Cerebellar nuclear complex (tissue), 1 donor: ENCODE measurements at regions not wholly inside any gene's neighbourhood (a gene's known extent, or its start where the extent isn't known, plus 50 kb on each side); places are given as distances from the start of the nearest gene placed in this dataset.
"Not testable (repeated sequence)": the region's sequence is repeated elsewhere in the genome, so short reads cannot be mapped to it uniquely, and the experiment has no call there.

Experiments used
- DNase-seq, 2 experiments: peaks; one replicate each; lab custom pipeline; 2025; lab: John Stamatoyannopoulos, UW

DNA sequence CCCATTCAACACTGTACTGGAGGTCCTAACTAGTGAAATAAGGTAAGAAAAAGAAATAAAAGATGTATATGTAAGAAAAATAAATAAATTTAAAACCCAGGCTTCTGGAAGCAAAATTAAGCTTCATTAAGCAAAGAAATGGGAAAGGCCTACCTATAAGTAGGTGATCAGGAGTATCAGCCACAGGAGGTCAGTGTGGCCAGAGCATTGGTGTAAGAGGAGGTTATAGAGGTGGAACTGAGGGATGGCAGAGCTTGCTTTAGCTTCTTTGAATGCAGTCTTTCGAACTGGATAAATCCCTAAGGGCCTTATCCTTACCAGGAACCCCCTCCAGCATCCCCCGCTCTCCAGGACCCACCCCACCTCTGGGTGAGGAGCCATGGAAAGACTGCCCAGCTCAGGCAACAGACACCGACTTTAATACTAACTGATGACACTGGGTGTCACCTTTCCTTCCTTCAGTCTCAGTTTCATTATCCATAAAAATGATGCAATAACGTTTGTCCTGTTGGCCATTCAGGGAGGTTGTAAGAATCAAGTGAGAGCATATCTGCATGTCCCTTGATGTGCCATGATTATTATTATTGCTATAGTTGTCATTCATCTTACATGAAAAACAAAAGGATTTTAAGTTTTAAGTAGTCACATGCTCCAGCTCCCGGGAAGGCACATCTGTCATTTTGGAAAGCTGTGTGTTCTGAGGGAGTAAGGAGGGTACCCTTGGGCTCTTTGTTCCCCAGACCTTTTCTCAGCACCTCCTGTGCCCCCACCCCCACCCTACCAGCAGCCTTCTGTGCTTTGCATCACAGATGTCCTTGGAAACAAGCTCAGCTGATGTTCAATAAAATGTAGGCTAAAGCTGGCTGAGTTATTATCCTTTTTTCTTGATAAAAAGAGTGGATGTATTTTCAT, 50.8 kb upstream of the CTNNA1 start:
- no peak for DNase-seq

DNA sequence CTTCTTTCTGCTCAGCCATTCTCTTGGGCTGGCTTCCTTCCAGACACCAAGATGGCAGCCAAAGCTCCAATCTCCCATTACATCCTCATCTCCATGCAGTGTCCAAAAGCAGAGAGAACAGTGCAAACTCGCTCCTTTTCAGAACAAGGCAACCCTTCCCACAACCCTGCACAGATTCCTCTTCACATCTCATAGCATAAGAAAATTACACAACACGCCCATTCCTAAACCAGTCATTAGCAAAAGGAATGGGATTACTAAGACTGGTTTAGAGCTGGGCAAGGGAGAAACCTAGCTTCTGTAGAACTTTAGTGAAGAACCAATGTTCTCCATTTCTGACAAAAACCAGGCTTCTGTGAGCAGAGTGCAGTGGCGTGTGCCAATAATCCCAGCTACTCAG, 51.5 kb upstream of the CTNNA1 start:
- DNase-seq, result no peak

DNA sequence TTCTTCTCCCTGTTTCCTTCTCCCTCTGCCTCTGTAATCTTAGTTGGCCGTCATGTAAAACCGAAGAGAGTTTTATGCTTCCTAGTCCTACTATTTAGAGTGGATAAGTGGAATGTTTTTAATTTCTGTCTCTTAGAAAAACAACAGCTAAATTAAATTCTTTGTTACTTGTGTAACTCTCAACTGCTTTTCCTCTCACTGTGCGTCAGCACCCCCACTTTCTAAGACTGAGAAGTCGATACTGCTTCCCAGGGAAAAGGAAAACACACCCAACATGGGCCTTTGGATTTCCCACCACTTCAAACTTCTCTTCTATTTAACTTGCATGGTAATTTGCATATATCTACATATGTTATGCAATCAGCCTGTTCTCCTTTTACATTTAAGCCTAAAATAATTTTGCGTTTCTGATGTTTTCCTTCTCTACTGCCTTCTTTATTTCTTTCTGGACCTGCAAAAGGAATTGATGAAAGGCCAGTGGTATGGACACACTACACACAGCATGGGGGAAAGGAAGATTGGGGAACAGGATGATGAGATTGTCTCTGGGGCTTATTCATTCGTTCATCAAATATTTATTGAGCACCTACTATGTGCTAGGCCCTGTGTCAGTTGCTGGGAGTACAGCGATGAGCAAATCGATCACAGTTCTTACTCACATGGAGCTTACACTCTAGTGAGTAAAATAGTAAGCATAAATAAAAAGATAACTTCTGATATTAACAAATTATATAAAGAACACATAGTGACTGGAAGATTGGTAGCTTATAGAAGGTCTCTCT, 52.5 kb upstream of the CTNNA1 start:
- no peak for DNase-seq

DNA sequence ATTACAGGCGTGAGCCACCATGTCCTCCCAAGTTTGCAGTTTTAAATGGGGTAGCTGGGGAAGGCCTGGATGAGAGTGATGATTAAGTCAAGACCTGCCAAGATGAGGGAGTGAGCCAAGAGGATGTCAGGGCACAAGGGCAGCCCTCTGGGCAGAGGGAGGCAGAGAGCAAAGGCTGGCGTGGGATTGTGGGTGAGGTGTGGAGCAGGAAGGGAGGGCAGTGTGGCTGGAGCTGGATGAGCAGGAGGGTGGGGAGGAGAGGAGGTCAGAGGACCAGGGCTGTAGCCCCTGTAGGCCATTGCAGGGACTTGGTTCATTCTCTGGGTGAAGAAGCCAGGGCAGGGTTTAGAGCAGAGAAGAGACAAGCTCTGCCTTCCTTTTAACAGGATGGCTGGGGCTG, 53.7 kb upstream of the CTNNA1 start:
- DNase-seq, result no peak

DNA sequence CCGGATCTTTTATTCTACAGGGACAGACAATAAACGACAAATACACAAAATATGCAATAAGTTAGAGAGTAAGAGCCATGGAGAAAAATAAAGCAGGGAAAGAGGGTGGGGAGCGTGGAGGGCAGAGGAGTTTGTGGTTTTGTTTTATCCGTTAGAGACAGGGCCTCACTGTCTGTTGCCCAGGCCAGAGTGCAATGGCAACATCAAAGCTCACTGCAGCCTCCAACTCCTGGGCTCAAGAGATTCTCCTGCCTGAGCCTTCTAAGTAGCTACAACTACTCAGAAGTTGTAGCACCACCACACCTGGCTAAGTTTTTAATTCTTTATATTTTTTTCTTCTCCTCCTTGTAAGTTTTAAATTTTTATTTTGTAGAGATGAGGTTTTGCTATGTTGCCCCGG, 54.5 kb upstream of the CTNNA1 start:
- no peak for DNase-seq

DNA sequence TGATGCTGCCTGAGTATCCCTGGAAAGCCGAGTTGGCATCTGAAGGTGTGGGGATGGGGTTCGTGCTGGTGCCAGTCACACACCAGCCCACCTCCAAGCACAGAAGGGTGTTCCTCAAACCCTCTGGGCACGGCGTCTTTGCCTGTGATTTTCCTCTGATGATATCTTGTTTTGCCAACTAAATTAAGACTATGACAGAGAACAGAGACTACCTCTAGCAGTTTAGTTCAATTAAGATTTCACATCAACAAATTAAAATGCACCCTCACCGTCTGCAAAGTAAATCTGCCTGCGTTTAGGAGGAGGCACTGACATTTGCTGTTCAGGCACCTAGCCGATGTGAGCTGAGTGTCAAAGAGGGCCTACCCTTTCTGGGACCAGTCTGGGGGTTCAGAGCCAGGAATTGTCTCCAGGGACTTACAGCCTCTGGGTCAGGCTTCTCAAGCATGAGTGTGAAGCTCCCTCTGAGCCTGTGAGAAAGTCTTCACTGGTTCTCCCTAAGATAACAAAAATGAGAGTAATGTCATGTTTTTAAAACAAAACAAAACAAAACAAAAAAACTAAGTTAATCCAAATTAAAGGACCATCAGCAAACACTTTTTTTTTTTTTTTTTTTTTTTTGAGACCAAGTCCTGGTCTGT, 55.4 kb upstream of the CTNNA1 start:
- no peak for DNase-seq

DNA sequence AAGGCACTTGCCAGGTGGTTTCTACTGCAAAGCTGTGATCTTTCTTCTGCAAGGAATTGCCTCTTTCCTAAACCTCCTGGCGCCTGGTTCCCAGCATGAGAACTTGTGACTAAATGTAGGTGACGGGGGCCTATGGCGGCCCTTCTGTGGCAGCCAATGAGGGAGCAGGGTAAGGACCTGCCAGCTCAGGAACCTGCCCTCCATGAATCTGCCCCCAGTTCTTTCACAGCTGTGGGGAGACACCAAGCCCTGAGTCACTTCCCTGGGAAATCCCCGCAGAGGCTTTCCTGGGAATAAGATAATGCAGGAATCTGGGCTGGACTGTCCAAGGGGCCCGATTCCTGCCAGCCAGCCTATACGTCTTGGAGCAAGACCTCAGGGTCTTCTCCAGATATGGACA, 56.7 kb upstream of the CTNNA1 start:
- DNase-seq, result no peak

DNA sequence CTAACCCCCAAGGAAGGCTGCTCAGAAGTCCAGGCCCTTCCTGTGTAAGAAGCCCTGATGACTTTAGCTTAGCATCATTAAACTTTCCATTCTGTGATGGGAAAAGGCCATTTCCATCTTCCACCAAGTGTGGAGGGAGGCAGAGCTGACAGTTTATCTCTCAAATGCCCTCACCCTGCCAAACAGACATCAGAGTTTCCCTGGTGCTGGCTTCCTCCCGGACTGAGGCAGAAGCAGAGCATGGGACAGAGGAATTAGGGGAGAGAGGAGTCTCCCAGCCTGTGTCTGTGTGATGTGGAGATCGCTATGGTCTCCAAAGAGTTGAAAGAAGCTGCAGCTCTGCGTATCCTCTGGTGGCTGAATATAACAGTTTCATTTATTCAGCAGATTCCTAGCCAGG, 57.4 kb upstream of the CTNNA1 start:
- no peak for DNase-seq

DNA sequence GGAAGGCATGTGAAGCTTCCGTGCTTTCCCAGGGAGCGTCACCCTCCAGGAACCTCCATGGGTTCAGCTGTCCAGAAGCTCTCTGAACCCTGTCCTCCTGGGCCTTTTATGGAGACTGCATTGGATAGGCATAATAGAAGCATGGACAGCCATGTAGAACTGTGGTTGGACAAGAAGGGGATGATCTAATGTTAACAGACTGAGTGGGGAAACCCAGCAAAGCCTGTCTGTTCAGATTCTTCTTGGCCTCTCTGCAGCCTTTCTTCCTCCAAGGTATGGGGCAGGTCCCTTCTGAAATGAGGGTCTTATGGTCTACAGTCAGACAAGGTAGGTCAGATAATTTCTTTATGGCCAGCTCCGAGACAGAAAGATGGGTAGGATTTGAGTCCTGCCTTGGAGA, 59.1 kb upstream of the CTNNA1 start:
- no peak for DNase-seq

DNA sequence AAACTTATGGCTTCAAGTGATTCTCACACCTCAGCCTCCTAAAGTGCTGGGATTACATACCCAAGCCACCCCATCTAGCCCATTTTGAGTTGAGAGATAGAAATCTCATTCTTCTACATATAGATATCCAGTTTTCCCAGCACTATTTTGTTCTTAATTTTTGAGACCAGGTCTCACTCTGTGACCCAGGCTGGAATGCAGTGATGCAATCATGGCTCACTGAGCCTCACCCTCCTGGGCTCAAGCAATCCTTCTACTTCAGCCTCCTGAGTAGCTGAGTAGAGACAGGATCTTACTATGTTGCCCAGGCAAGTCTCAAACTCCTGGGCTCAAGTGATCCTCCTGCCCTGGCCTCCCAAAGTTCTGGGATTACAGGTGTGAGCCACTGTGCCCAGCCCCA, 60.9 kb upstream of the CTNNA1 start:
- no peak for DNase-seq

DNA sequence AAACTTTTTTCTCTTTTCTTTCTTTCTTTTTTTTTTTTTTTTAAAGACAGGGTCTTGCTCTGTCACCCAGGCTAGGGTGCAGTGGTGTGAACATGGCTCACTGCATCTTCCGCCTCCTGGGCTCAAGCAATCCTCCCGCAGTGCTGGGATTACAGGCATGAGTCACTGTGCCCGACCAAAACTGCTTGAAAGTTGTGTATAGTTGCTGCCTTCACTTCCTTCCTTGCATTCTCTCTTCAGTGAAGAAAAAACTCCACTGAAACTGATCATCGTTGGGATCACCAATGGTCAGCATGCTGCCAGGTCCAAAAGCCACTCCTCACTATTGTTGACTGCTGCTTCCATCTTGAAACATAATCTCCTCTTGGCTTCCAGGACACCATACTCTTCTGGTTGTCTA, 66.6 kb upstream of the CTNNA1 start:
- DNase-seq, result no peak

DNA sequence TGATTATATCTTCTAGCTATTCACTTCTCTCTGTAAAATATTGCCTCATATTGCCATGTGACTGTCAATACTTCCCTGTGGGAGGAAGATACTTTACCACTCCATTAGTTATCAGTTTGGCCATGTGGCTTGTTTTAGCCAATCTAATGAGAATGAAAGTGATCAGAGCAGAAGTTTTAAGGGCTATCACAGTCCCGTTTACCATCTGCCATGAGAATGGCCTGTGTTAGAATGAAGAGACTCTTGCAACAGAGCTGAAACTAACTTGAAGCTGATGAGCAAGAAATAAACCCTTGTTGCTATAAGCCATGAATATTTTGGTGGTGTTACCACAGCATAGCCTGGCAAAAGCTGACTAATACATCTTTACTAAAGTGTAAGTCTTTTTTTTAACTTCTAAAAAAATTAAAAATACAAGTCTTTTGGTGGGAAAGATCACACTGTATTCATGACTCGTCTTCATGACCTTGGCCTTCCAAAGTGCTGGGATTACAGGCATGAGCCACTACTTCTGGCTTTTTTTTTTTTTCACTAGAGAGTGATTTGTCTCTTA, 68.0 kb upstream of the CTNNA1 start:
- no peak for DNase-seq

DNA sequence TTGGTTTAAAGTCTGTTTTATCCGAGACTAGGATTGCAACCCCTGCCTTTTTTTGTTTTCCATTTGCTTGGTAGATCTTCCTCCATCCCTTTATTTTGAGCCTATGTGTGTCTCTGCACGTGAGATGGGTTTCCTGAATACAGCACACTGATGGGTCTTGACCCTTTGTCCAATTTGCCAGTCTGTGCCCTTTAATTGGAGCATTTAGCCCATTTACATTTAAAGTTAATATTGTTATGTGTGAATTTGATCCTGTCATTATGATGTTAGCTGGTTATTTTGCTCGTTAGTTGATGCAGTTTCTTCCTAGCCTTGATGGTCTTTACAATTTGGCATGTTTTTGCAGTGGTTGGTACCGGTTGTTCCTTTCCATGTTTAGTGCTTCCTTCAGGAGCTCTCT, 70.8 kb upstream of the CTNNA1 start:
- not testable (repeated sequence) for DNase-seq

DNA sequence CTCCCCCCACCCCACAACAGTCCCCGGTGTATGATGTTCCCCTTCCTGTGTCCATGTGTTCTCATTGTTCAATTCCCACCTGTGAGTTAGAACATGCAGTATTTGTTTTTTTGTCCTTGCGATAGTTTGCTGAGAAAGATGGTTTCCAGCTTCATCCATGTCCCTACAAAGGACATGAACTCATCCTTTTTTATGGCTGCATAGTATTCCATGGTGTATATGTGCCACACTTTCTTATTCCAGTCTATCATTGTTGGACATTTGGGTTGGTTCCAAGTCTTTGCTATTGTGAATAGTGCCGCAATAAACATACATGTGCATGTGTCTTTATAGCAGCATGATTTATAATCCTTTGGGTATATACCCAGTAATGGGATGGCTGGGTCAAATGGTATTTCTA, 74.4 kb upstream of the CTNNA1 start:
- not testable (repeated sequence) for DNase-seq

DNA sequence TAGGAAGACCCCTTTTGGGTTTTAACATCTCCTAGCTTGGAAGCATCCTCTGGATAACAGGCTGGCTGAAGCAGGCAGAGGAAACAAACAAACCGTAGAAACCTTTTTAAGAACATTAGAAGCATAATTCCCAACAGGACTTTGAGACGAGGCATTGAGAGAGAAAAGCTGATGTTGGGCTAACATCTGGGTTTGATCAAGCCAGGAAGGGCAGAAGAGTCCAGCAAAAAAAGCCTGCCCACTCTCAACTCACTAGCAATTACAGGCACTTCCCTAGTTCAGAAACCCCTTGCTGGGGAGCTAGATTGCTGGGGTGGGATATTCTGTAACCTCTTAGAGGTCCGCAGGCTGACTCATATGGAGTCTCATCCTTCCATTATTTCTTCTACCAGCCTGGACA, 75.4 kb upstream of the CTNNA1 start:
- DNase-seq, result no peak

DNA sequence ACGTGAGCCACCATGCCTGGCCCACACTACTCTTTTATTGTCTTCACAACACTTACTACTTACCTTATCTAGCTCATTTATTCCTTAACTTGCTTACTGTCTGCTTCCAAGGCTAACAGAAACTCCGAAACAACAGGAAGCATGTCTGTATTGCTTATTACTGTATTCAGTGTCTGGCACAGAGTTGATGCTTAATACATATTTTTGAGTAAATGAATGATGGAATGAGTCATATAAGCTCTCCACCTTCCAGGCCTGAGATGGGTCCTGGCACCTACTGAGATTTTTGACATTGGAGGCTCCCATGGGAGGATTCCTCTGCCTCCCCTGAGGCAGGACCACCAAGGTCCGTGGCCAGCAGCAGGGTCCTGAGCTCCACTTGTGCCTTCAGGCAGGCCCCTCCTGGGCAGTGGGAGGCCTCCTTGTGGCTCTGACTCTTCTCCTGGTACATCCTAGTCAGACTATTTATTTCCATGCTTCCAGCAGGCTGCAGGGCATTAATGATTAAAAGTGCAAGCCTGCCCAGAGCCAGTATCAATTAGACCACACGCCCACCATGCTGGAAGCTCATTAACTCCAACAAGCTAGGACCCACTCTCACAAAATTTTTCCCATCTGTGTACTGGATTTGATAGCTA, 76.5 kb upstream of the CTNNA1 start:
- no peak for DNase-seq

DNA sequence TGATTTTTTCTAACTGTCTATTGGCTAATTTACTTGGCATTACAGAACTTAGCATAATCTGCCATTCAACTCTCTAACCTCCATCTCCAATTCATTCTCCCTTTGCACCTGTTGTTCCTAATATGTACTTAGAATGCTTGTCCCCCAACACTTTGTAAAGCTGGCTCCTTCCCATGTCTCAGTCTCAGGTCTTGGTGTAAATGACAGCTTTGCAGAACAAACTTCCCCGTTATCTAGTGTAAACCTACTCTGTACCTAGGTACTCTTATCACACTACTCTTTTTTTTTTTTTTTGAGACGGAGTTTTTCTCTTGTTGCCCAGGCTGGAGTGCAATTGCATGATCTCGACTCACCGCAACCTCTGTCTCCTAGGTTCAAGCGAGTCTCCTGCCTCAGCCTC, 77.2 kb upstream of the CTNNA1 start:
- no peak for DNase-seq

DNA sequence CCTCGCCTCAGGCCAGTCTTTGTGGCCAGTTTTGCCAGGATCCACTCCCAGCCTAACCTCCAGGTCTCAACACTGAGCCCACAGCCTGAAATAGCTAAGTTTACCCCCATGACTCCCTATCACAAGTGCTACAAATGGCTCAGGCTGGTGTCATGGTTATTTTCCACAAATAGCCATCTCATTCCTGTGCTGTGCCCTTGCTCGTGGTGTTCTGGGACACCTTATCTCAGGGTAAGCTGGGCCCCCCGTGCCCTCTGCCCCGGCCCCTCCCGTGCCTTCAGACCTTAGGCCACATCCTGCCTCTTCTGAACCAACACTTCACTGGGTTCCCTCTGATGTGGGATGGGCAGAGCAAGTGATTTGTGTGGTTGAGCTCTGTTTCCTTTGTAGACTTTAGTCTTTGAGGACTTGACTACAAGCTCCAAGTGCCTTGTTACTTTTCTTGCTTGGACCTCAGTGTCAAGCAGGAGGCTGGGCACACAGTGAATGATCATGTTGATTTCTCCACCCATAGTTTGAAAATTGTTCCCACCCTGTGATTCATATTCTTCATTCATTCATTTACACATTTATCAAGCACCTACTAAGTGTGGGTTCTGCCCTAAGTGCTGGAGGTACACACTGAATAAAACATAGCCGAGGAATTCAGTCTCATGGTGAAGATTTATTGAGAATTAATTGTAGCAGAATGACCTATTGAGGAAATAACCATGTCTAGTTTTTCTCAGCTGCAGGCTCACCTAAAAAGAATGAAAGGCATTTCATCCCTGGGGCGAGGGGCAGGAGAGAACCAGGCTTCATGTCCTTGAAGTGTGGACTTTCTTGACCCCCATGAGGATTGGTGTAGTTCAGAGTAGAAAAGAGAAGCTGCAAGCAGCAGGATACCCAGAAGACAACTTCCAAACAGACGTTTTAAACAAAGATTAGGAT, 84.5 kb upstream of the CTNNA1 start:
- no peak for DNase-seq

DNA sequence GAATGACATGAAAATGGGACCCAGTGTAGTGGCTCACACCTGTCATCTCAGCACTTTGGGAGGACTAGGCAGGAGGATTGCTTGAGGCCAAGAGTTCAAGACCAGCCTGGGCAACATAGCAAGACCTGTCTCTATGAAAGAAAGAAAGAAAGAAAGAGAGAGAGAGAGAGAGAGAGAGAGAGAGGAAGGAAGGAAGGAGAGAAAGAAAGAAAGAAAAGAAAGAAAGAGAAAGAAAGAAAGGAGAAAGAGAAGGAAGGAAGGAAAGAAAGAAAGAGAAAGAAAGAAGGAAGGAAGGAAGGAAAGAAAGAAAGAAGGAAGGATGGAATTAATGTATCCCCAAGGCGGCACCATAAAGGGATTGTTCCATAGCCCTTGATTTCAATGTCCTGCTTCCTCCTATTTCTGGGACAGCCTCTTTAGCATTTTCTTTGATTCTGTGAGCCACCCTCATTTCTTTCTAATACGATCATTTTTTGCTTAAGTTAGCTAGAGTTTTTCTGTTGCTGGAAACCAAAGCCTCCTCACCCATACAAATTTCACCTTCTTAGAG, 85.4 kb upstream of the CTNNA1 start:
- not testable (repeated sequence) for DNase-seq

DNA sequence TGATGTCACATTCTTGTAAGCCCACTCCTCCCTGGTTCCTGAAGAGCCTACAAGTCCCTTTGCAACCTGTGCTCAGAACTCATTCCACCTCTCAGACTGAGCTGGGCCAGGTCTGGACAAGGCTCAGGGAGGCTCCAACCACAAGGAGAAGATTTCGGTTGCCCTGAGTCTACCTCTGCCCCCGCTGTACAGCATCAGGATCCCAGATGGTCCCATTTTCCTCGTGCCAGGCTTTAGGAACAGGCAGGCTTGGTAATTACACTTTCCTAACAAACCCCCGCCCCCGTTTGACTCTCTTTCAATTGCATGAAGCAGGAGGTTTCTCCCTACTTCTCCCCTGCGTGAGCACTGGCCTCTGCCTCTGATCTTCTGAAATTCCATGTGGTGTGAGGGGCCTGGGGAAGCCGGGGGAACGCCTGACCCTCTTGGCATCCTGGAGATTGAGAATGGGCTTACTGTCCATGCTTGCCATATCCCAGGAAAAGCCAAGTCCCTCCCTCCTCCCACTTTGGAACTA, 86.9 kb upstream of the CTNNA1 start:
- no peak for DNase-seq
